GM21529 (cell line): ENCODE measurements at regions not wholly inside any gene's neighbourhood (a gene's known extent, or its start where the extent isn't known, plus 50 kb on each side); places are given as distances from the start of the nearest gene placed in this dataset.
"Not testable (repeated sequence)": the region's sequence is repeated elsewhere in the genome, so short reads cannot be mapped to it uniquely, and the experiment has no call there.

ENCODE experiments used
- ATAC-seq: cut with Tn5 transposase; IDR thresholded peaks from one replicate; pipeline ENCODE4 v1.9.1; 2021; ENCODE audit not compliant: unreplicated experiment

DNA sequence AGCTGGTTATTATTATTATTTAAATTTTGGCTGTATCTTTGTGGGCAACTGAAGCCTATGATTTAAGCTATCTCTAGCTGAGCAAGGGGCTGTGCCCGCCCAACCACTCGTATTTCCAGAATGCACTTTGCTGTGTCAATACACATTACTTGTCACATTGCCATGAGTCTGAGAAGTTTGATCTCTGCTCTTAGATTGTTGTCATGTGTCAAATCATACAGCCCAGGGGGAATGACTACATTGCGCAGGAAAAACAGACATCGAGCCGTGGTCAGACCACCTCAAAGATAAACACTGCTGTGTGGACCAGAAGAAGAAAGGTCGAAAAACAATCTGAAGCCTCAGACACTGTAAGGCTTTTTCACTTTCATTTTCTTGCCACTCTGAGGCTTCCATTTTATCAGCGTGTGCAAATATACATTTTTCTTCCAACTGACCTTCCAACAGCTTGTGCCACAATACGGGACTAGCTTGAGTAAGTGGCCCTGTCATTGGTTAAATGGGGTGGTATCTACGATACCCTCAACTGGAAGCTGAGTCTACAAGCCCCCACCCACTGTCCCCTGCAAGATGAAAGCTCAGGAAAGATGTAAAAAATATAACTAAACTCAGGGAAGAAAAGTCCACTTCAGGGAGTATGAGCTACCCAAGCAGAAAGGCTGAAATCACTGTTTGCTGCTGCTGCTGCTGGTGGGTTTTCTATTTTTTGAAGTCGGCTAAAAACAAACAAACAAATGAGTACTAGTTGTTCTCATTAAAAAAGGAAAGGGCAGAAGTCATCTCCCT, 603.0 kb downstream of the BNC2 start:
- no peak for ATAC-seq

DNA sequence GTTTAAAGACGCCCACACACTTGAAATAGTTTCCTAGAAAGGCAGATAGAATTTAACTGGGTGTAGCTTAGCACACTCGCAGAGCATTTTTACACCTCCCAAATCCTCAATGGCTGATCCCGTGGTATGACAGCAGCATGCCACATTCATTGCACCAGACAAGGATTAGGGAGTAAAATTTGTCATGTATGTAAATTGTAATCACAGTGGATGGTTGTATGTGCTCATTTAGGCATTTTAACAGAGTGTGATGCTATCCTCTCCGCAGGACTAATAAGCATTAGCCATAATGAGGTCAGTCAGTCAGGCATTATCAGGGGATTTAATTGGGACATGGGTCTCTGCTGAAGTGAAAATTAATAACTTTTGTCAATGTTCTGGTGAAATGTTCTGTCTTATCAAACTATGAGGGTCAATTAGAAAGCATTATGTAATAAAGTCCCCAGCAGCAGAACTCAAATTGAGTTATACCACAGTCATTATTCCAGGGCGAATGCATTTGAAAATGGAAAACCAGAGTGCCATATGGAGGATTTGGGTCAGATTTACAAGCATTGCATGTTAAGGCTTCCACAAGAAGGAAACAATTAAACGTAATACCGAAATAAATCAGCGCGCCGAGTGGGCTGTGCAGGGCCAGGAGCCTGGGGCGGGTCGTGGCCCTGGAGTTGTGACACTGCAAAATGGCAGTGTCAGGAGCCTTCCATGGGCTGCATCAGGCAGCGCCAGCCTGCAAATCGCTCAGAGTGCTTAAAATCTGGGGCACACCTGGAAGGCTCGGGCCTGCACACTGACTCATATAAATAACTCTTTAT, 602.2 kb downstream of the BNC2 start:
- no peak for ATAC-seq

DNA sequence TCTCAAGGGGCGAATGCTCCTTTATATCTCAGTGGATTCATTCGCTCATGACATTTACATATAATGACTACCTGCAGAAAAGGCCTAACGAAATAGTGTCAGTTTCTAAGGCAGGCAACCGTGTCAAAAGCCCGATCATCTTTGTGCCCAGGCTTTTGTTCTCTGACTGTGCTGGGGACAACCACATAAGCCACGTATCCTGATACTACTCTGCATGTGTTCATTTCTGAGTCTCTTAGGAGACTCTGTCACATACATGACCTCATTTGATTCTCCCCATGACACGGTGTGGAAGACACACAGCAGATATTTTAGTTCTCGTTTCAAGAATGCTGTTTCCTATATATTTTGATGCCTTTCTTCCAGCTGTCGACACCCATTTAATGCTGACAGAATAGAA, 598.5 kb downstream of the BNC2 start:
- ATAC-seq, result no peak

DNA sequence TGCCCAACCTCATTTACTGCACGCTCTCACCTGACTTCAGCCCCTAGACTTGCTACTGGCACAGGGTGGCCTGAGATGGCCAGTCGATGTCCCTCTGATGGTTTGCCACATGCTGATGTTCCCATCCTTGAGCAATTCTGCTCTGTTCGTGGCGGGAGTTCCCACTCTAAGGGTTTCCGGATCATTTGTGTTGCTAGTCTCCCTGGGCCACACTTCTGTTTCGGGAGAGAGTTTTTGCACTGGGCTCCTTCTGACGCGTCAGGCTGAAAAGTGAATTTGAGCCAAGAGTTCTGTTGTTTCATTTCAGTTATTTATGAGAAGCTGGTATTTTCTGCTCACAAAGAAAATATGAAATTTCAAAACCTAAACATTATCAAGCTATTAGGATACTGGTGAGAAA, 597.7 kb downstream of the BNC2 start:
- ATAC-seq, result no peak

DNA sequence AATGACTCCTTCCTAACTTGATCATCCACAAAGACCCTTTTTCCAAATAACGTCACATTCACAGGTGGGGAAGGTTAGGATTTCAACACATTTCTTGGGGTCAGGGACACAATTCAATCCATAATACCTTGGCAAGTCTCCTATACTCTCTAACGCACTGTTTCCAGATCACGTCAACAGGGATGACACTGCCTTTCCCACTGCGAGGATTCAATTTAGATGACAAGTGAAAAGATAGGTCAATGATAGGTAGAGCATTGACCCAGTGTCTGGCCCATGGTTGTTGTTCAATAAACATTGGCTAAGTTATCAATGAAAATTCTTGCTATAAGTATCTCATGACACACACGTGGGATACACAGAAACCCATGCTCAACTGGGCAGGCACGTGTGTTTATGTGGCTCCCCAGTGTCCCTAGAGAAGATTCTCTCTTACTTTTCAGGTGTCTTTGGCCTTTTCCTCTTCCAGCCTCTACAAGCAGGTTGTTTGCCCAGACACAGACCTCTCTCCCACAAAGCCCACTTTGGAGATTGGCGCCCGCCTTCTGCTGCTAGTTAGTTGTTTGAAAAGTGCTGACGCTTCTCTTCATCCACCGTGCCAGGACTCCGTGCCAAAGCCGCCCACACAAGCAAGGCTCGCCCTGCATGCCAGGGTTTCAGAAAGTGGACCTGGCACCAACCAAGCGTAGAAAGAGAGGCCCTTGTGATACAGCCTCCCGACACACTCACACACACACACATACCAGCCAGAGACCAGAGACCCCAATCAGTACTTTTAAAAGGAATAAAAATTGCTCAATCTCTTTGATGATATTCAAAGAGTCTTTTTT, 594.5 kb downstream of the BNC2 start:
- no peak for ATAC-seq

DNA sequence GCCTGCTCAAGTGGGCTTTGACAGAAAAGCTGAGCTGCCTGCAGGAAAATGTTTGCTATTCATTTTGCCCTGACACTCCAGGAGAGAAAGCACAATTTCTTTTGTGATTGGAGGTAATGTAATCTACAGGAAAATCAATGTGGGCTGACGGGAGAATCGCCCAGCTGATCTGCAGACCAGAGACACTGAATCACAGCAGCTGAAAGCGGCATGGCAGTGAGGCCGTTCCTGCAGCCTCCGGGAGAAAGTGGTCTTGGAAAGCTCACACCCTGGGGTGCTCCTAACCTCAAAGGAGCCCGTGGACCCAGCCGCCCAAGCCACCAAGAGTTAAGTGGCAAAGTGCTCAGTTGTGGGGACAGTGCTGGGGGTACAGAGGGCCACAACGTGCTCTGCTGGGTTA, 593.6 kb downstream of the BNC2 start:
- ATAC-seq, result no peak

DNA sequence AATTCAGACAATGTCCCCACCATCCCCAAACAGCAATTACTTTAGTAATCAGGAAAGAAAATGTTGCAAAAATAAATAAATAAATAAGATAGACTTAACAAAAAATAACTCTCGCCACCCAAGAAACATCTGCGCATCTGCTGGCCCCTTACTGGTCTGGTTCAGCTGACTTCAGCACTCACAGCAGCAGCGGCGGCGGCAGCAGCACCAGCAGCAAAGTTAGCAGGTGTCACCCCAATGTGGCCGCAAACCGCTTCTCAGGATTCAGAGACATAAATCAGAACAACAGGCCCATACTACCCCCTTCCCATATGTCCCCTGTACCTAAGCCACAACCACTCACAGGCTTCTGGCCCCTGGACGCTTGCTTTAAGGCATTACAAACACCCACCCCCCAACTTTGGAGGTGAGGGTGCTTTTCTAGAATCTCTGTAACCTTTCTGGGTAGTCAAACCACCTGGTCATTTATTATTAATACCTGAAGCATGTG, 593.0 kb downstream of the BNC2 start:
- ATAC-seq, result no peak

DNA sequence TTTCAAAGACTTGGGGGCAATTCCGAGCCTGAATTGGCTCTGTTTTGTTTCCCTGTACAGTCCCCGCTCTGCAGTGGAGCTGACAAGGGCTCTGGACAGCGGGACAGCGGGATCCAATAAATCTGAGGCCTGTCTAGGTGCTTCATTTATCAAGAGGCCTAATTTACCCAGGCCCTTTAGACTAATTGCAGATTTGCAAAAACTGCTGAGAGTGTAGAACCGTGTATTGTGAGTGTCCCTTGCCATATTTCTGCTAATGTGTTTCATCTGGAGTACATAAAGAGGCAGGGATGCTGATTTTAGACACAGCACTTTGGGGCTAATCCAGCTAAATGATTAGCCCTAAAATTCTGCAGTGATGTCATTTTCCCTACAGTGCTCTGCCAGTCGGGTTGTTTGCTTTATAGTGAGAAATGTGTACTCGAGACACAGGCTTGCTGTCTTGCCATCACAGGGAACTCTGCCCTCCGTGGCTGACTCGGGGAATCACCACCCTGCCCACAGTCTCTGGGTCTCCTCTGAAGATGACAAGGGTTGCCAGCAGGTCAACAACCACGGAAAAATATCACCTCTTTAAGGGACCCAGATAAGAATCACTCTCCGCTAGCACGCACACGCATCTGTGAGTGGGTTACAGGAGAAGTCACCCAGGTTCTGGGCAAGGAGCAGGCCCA, 592.0 kb downstream of the BNC2 start:
- ATAC-seq, result no peak

DNA sequence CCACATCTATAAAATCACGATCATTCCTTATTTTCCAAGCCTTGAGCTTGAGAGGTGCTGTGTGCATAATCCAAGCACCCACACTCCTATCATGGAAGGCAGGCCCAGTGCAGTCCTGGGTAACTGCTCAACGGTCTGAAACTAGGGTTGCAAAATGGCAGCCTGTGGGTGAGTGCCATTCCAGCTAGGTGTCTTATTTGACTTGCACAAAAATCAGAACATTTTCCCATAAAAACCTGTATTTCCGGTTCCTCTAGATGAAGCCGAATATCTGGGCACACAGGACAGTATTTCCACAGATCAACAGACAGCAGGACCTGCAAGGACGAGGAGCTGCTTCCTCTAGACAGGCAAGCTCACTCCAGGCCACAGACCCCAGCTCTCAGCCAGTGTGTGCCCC, 588.8 kb downstream of the BNC2 start:
- ATAC-seq, result no peak

DNA sequence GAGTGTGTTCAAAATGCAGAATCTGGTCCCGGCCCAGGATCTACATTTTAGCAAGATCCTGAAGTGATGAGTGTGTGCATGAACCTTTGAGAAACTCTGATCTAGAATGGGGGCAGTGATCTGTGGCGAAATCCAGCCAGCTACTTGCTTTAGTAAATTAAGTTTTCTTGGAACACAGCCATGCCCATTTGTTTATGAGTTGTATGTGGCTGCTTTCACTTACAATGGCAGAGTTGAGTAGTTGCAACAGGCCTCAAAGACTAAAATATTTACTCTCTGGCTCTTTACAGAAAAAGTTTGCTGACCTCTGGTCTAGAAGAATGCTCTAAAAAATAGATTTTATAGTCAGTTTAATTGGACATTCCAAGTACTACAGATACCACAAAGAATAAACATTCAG, 588.3 kb downstream of the BNC2 start:
- ATAC-seq, result no peak

DNA sequence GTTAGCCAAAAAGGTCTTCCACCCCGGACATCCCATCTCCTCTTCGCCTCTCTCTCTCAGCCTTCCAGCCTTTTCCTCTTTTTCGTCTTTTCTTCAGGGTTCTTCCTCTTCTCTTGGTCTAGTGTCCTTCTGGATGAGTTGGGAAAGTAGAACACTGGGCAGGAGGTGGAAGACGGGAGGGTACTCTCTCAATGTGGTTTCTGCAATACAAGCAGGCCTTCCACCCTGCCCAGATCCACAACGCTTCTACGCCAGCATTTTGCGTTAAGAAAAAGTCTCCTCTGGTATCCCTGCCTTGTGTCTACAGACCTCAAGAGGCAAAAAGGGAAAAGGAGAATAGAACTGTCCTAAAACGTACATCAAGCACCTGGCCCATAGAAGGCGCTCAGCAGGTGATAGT, 587.8 kb downstream of the BNC2 start:
- ATAC-seq, result no peak

DNA sequence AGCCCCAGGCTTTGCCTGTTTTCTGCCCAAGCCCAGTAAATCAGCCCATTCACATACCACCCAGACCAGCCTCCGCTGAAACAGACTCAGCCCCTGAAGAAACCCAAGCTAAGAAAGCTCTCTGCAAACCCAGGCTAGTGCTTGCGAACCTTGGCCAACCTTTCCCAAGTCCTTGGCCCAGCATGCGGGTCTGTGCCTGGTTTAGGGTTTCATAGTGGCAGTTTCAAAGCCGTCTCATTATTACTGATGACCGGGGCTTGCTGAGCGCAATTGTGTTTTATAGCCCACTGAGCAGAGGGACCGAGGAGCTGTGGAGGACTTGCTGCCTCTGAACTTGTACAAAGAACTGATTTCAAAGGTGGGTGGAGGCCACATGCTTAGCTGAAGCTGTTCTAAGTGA, 584.3 kb downstream of the BNC2 start:
- no peak for ATAC-seq

DNA sequence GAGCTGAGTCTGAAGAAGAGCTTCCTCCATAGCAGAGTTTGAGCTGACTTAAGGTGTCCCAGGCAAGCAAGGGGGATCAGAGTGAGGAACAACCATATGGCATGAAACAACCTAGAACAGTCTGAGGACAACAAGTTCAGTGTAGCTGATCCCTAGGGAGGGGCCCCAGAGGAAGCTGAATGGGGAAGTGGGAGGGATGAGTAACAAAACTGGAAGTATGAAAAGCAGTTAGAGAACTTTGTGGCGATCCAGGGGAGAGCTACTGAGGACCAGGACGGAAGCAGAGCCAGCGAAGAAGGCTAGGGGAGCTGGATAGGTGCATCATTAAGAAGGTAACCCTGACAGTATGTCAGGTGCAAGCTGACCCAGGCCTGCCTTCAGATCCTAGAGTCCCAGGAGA, 580.8 kb downstream of the BNC2 start:
- no peak for ATAC-seq

DNA sequence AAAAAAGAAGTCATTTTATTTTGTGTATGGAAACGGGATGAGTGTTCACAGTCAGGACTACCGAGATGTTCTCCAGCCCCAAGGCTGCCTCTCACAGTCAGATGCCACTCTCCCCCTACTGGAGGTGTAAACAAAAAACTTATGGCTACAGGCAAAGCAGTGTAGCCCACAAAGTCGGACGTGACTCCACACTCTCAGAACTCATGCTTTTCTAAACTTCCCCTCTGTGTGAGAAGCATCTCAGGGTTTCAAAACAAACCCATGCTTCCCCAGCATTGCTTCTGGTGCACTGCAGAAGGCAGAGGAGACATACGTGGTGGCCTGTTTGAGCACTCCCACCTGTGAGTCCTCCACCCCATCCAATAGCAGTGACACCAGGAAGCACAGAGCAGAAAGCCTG, 580.3 kb downstream of the BNC2 start:
- ATAC-seq, result no peak

DNA sequence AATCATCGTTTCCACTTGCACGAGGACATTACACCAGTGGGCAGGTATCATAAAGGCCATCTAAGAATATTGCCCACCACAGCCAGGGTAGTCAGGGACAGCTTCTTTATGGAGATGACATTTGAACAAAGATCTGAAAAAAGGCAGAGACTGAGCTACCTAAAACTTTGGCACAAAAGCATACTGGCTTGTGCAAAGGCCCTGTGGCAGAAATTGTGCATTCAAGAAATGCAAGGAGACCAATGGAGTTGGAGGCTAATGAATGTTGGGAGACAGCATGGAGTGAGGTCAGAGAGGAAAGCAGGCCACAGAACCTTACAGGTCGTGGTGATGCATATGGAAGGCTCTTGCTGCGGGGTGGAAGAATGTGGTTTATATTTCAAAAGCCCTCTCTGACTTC, 578.5 kb downstream of the BNC2 start:
- no peak for ATAC-seq

DNA sequence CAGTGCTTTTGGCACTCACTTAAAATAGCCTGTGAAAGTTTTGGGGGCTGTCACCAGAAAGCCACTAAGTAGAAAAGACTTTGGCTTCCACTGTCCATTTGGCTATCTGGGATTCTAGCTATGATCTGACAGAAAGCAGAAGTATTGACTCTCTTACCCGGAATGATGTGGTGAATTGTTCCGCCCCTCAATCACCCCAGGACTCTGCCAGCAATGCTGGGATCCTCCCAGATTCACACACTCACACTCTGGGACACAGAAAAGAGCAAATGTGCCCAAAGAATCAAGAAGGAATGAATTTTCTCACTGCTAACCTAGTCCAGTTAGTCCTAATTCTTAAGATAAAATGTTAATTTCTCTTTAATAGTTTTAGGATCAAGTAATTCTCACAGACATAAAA, 576.9 kb downstream of the BNC2 start:
- no peak for ATAC-seq

DNA sequence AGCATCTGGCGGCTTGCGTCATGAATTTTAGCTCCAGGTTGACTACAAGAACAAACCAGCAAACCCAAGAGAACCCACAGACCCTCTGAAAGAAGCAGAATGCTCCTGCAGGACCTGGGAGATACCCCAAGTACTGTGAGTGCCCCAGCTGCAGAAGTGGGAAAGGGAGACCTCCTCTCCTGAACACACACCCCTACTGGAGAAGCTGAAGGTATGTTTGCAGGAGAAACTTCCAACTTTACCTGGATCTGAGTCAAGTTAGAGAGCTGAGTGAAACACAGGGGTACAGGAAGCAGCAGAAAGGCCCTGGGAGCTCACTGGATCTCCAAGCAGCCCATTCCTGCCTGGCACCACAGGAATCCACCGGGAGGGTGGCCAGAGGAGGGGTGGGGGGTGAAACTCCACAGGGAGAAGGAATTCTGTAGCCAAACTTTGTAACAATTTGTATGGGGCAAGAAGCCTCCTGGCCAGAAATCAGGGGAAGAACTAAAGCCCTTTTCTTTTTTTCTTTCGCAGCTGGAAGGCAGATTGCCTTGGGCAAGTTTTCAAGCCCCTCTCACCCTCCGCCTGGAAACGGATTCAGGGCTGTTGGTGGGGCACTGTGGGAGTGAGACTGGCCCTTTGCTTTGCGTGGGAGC, 576.2 kb downstream of the BNC2 start:
- ATAC-seq, result no peak

DNA sequence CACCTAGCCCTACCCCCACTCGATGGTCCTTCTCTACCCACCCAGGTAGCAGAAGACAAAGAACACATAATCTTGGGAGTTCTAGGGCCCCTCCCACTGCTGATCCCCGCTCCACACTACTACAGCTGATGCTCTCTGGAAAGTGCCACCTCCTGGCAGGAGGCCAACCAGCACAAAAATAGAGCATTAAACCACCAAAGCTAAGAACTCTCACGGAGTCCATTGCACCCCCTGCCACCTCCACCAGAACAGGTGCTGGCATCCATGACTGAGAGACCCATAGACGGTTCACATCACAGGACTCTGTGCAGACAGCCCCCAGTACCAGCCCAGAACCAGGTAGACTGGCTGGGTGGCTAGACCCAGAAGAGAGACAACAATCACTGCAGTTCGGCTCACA, 575.5 kb downstream of the BNC2 start:
- not testable (repeated sequence) for ATAC-seq

DNA sequence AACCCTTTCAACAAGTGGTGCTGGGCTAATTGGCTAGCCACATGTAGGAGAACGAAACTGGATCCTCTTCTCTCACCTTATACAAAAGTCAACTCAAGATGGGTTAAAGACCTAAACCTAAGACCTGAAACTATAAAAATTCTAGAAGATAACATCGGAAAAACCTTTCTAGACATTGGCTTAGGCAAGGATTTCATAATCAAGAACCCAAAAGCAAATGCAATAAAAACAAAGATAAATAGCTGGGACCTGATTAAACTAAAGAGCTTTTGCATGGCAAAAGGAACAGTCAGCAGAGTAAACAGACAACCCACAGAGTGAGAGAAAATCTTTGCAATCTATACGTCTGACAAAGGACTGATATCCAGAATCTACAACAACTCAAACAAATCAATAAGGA, 571.1 kb downstream of the BNC2 start:
- ATAC-seq, result not testable (repeated sequence)

DNA sequence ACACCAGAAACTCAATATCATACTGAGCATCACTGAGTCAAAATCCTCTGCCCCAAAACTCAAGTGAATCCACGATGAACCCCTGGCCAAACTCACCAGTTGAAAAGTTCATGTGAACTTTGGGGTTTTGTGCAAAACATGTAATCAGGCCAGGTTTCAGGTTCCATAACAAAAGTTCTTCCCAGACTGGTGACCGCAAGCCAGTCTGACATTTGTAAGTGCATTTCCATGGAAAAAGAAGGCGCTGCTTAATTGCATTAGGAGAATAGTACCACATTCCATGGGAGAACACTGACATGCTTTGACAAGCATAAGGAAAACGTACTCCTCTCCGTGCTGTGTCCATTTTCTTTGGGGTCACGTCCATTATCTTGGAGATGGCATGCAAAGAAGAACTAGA, 567.0 kb downstream of the BNC2 start:
- ATAC-seq, result no peak
